HepG2 (cell line): ENCODE measurements at regions not wholly inside any gene's neighbourhood (a gene's known extent, or its start where the extent isn't known, plus 50 kb on each side); places are given as distances from the start of the nearest gene placed in this dataset.

Source experiments
- DMTF1 ChIP-seq: sonication (generic); formaldehyde crosslinking; IDR thresholded peaks from 2 replicates; pipeline ENCODE4 v1.4.0; 2020; ENCODE audit warnings: mild to moderate bottlenecking, missing genetic modification reagents
- FOXJ3 ChIP-seq: sonication (generic); formaldehyde crosslinking; IDR thresholded peaks from 2 replicates; pipeline ENCODE4 v1.4.0; 2020; ENCODE audit warnings: missing genetic modification reagents, mild to moderate bottlenecking, borderline replicate concordance
- GATAD2A ChIP-seq: IDR thresholded peaks from 2 replicates; pipeline ENCODE4 v1.6.1; 2016
- HINFP ChIP-seq: sonication (generic); formaldehyde crosslinking; IDR thresholded peaks from 2 replicates; pipeline ENCODE4 v1.4.0; 2020; ENCODE audit warnings: low read depth, mild to moderate bottlenecking, missing genetic modification reagents
- IRF9 ChIP-seq: sonication (generic); formaldehyde crosslinking; IDR thresholded peaks from 2 replicates; pipeline ENCODE4 v1.8.0; 2022; ENCODE audit warnings: missing genetic modification reagents, mild to moderate bottlenecking, borderline replicate concordance
- KLF11 ChIP-seq: IDR thresholded peaks from 2 replicates; pipeline ENCODE4 v1.6.1; 2016; ENCODE audit warnings: missing compliant biosample characterization
- MAX ChIP-seq: IDR thresholded peaks from 2 replicates; pipeline ENCODE4 v1.6.1; 2012; ENCODE audit warnings: inconsistent platforms
- NAIF1 ChIP-seq: sonication (generic); formaldehyde crosslinking; IDR thresholded peaks from 2 replicates; pipeline ENCODE4 v1.5.0; 2020; ENCODE audit warnings: mild to moderate bottlenecking, missing genetic modification reagents, borderline replicate concordance
- NFKB2 ChIP-seq: sonication (generic); formaldehyde crosslinking; IDR thresholded peaks from 2 replicates; pipeline ENCODE4 v1.4.0; 2020; ENCODE audit warnings: missing genetic modification reagents, borderline replicate concordance
- NFYB ChIP-seq: sonication (generic); formaldehyde crosslinking; IDR thresholded peaks from 2 replicates; pipeline ENCODE4 v1.4.0; 2020; ENCODE audit warnings: missing genetic modification reagents
- PCBP2 ChIP-seq: fragments of 200-400 bp; formaldehyde crosslinking; optimal IDR thresholded peaks from 2 replicates; pipeline ENCODE3; 2018; ENCODE audit warnings: low read length, low read depth; ENCODE audit not compliant: poor library complexity, severe bottlenecking
- PLRG1 ChIP-seq: fragments of 450-650 bp; conservative IDR thresholded peaks from 2 replicates; pipeline ENCODE4 v1.6.1; 2016
- POLR2G ChIP-seq: fragments of 200-400 bp; formaldehyde crosslinking; IDR thresholded peaks from 2 replicates; pipeline ENCODE4 v1.6.1; 2018; ENCODE audit warnings: mild to moderate bottlenecking, low read depth, low read length, moderate library complexity
- SMC3 ChIP-seq: IDR thresholded peaks from 2 replicates; pipeline ENCODE4 v1.6.1; 2011; ENCODE audit warnings: low read length, improper control_type of control experiment
- TERF1 ChIP-seq: sonication (generic); formaldehyde crosslinking; IDR thresholded peaks from 2 replicates; pipeline ENCODE4 v1.8.0; 2022; ENCODE audit warnings: mild to moderate bottlenecking, missing genetic modification reagents, moderate library complexity
- THAP11 ChIP-seq: IDR thresholded peaks from 2 replicates; pipeline ENCODE4 v1.6.1; 2016; ENCODE audit warnings: missing biosample characterization, missing genetic modification reagents
- ZBTB37 ChIP-seq: sonication (generic); formaldehyde crosslinking; IDR thresholded peaks from 2 replicates; pipeline ENCODE4 v1.4.0; 2020; ENCODE audit warnings: mild to moderate bottlenecking, missing genetic modification reagents
- ZFYVE20 ChIP-seq: sonication (generic); formaldehyde crosslinking; IDR thresholded peaks from 2 replicates; pipeline ENCODE4 v1.8.0; 2023; ENCODE audit warnings: low read depth, mild to moderate bottlenecking, moderate library complexity, missing genetic modification reagents, borderline replicate concordance
- ZNF205 ChIP-seq: IDR thresholded peaks from 2 replicates; pipeline ENCODE4 v1.6.1; 2018; ENCODE audit warnings: missing biosample characterization, missing genetic modification reagents
- ZNF256 ChIP-seq: sonication (generic); formaldehyde crosslinking; conservative IDR thresholded peaks from 2 replicates; pipeline ENCODE4 v1.4.0; 2020; ENCODE audit warnings: missing genetic modification reagents
- ZNF335 ChIP-seq: sonication (generic); formaldehyde crosslinking; IDR thresholded peaks from 2 replicates; pipeline ENCODE4 v1.4.0; 2020; ENCODE audit warnings: missing genetic modification reagents
- ZNF44 ChIP-seq: sonication (generic); formaldehyde crosslinking; IDR thresholded peaks from 2 replicates; pipeline ENCODE4 v1.5.1; 2020; ENCODE audit warnings: mild to moderate bottlenecking, missing genetic modification reagents
- ZNF468 ChIP-seq: sonication (generic); formaldehyde crosslinking; IDR thresholded peaks from 2 replicates; pipeline ENCODE4 v1.8.0; 2022; ENCODE audit warnings: mild to moderate bottlenecking, moderate library complexity, missing genetic modification reagents
- ZNF577 ChIP-seq: sonication (generic); formaldehyde crosslinking; IDR thresholded peaks from 2 replicates; pipeline ENCODE4 v1.4.0; 2020; ENCODE audit warnings: mild to moderate bottlenecking, low read depth, missing genetic modification reagents, borderline replicate concordance

GRCh38 chr2:222776792-222777191, 84.0 kb upstream of the ACSL3 start (continued):
- TF ChIP-seq ZNF205 (CRISPR knock-in tag) (0 out of 2 replicates have a peak, but pooled peaks have one; percentile 12), IRF9 (CRISPR knock-in tag) (no peak), GATAD2A (CRISPR knock-in tag) (peak; percentile 27; the same call in 1 of the 2 replicates), ZFYVE20 (no peak), PCBP2 (no peak), NFYB (CRISPR knock-in tag) (no peak), PLRG1 (no peak), NFKB2 (CRISPR knock-in tag) (no peak), NAIF1 (CRISPR knock-in tag) (0 out of 2 replicates have a peak, but pooled peaks have one; percentile 48), ZNF577 (CRISPR knock-in tag) (no peak), TERF1 (CRISPR knock-in tag) (no peak), ZNF256 (CRISPR knock-in tag) (no peak), THAP11 (CRISPR knock-in tag) (no peak), HINFP (no peak), FOXJ3 (peak; percentile 16; the same call in 1 of the 2 replicates), ZBTB37 (CRISPR knock-in tag) (no peak), ZNF468 (no peak), DMTF1 (CRISPR knock-in tag) (no peak), ZNF335 (CRISPR knock-in tag) (no peak), MAX (no peak), KLF11 (no peak; the same call in 1 of the 2 replicates), POLR2G (no peak), ZNF44 (CRISPR knock-in tag) (no peak), SMC3 (peak; percentile 21; the same call in 1 of the 2 replicates)
